ENCODE measurements at regions not wholly inside any gene's neighbourhood (a gene's known extent, or its start where the extent isn't known, plus 50 kb on each side); places are given as distances from the start of the nearest gene placed in this dataset.

DNA sequence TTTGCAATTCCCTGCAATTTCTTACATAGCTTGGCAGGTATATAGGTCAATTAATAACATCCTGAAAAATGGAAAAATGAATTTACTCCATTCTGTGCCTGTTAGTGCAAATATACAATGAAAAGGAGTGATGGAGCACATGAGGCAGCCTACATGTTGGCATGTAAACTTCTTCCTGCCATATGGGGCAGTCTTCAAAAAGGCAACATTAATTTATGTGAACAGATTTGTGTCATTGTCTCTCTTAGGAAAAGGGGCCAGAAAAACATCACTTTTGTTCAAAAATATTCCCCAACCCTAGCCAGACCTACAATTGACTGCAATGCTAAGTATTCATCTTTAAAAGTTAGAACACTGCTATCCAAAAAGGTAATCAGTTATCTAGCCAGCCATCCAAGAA, 332.2 kb downstream of the TBC1D4 start:
- no peaks in the 10 kb centered on the region for H3K27me3 Mint-ChIP-seq (ENCODE audit: insufficient read depth, low read depth)
- DNase-seq (ENCODE audit: low spot score), result no peak
- Histone ChIP-seq H2AFZ (replicated peaks) (no peak overlapping the region), H3K27ac (no peak overlapping the region), H3K79me2 (ENCODE audit: low read depth) (no peaks in the 10 kb centered on the region), H3K4me1 (no peaks in the 10 kb centered on the region), H3K36me3 (no peaks in the 10 kb centered on the region), H3K4me3 (no peak overlapping the region), H3K9me3 (ENCODE audit: low read depth) (no peaks in the 10 kb centered on the region), H3K9ac (no peak overlapping the region), H4K20me1 (ENCODE audit: low read depth) (no peaks in the 10 kb centered on the region), H3F3A (ENCODE audit: low read depth) (no peaks in the 10 kb centered on the region), H3K4me2 (no peak overlapping the region), H3K27me3 (no peaks in the 10 kb centered on the region)
- TF ChIP-seq EZH2phosphoT487 (IDR thresholded peaks at IDR 0.05), result no peak
- no peak for TF ChIP-seq EZH2 (IDR thresholded peaks at IDR 0.05)
- TF ChIP-seq, protein P1, sequence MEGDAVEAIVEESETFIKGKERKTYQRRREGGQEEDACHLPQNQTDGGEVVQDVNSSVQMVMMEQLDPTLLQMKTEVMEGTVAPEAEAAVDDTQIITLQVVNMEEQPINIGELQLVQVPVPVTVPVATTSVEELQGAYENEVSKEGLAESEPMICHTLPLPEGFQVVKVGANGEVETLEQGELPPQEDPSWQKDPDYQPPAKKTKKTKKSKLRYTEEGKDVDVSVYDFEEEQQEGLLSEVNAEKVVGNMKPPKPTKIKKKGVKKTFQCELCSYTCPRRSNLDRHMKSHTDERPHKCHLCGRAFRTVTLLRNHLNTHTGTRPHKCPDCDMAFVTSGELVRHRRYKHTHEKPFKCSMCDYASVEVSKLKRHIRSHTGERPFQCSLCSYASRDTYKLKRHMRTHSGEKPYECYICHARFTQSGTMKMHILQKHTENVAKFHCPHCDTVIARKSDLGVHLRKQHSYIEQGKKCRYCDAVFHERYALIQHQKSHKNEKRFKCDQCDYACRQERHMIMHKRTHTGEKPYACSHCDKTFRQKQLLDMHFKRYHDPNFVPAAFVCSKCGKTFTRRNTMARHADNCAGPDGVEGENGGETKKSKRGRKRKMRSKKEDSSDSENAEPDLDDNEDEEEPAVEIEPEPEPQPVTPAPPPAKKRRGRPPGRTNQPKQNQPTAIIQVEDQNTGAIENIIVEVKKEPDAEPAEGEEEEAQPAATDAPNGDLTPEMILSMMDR (IDR thresholded peaks at IDR 0.05), result no peak
- peaks cover 4% of the 10 kb centered on the region for H3K4me1 Mint-ChIP-seq
- H3K4me3 Mint-ChIP-seq, result no peak overlapping the region
- H3K9me3 Mint-ChIP-seq, result peaks cover 19% of the 10 kb centered on the region
- no peak overlapping the region for H3K27ac Mint-ChIP-seq
- peaks cover 8% of the 10 kb centered on the region for H3K36me3 Mint-ChIP-seq

DNA sequence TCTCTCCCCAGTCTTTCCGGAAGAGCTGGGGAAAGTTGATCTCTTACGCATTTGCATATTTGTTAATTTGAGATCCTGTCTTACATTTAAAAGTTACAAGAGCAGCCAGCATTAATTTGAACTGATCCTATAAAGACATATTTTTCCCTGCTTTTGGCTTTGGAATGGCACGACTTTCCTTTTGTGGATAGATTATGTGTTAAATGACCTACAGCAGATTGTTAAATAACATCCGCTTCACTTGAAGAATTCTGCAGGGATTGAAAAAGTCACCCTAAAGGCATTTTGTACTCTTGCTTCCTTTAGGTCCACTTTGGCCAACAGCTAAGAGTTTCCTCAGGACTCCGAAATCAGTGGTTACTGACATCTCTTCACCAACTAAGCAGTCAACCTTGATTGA, 334.0 kb downstream of the TBC1D4 start:
- Mint-ChIP-seq H3K4me1 (peaks cover 4% of the 10 kb centered on the region), H3K27ac (no peak overlapping the region), H3K36me3 (peaks cover 6% of the 10 kb centered on the region), H3K9me3 (peaks cover 20% of the 10 kb centered on the region), H3K27me3 (ENCODE audit: insufficient read depth, low read depth) (no peaks in the 10 kb centered on the region), H3K4me3 (no peak overlapping the region)
- H3F3A ChIP-seq (ENCODE audit: low read depth), result no peaks in the 10 kb centered on the region
- H3K4me1 ChIP-seq, result no peaks in the 10 kb centered on the region
- H3K4me2 ChIP-seq, result no peak overlapping the region
- H4K20me1 ChIP-seq (ENCODE audit: low read depth), result no peaks in the 10 kb centered on the region
- no peak overlapping the region for H3K9ac ChIP-seq
- H3K79me2 ChIP-seq (ENCODE audit: low read depth), result no peaks in the 10 kb centered on the region
- no peak overlapping the region for H3K27ac ChIP-seq
- no peak overlapping the region for H3K4me3 ChIP-seq
- H3K36me3 ChIP-seq, result no peaks in the 10 kb centered on the region
- H2AFZ ChIP-seq (replicated peaks), result no peak overlapping the region
- no peaks in the 10 kb centered on the region for H3K9me3 ChIP-seq (ENCODE audit: low read depth)
- DNase-seq (ENCODE audit: low spot score), result no peak
- no peak for TF ChIP-seq EZH2phosphoT487 (IDR thresholded peaks at IDR 0.05)
- TF ChIP-seq EZH2 (IDR thresholded peaks at IDR 0.05), result no peak
- TF ChIP-seq, protein P1 (IDR thresholded peaks at IDR 0.05), result no peak
- H3K27me3 ChIP-seq, result no peaks in the 10 kb centered on the region

DNA sequence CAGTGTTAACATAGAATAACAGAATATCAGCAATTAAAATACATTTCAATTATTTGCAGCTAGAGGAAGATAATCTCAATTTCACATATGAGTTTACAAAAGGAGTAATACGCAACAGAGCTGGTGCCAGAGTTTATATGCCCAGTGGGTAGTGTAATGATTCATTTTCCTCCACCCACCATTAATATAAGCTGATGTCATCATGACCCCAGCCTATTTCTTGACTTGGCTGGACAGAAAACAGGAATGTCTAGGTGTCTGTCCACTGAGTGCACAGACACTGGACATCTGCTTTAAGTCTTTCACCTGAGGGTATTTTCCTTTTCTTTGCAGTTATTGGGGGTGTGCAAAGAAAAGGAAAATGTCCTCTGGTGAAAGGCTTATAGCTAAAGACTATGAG, 335.5 kb downstream of the TBC1D4 start:
- TF ChIP-seq, protein P1 (IDR thresholded peaks at IDR 0.05), result no peak
- TF ChIP-seq EZH2phosphoT487 (IDR thresholded peaks at IDR 0.05) (no peak), EZH2 (IDR thresholded peaks at IDR 0.05) (no peak)
- peaks cover 4% of the 10 kb centered on the region for H3K4me1 Mint-ChIP-seq
- H3K36me3 Mint-ChIP-seq, result no peaks in the 10 kb centered on the region
- Histone ChIP-seq H3F3A (ENCODE audit: low read depth) (no peaks in the 10 kb centered on the region), H3K27ac (no peak overlapping the region), H3K9me3 (ENCODE audit: low read depth) (no peaks in the 10 kb centered on the region), H3K4me1 (no peaks in the 10 kb centered on the region), H3K4me3 (no peak overlapping the region), H3K27me3 (no peaks in the 10 kb centered on the region), H2AFZ (replicated peaks) (no peak overlapping the region), H3K9ac (no peak overlapping the region), H3K79me2 (ENCODE audit: low read depth) (no peaks in the 10 kb centered on the region), H3K36me3 (no peaks in the 10 kb centered on the region), H4K20me1 (ENCODE audit: low read depth) (no peaks in the 10 kb centered on the region), H3K4me2 (no peak overlapping the region)
- H3K4me3 Mint-ChIP-seq, result no peak overlapping the region
- DNase-seq (ENCODE audit: low spot score), result no peak
- H3K9me3 Mint-ChIP-seq, result peaks cover 9% of the 10 kb centered on the region
- no peaks in the 10 kb centered on the region for H3K27me3 Mint-ChIP-seq (ENCODE audit: insufficient read depth, low read depth)
- H3K27ac Mint-ChIP-seq, result no peak overlapping the region

Data from neural progenitor cell (in vitro differentiated cells).